ENCODE measurements at regions not wholly inside any gene's neighbourhood (a gene's known extent, or its start where the extent isn't known, plus 50 kb on each side); places are given as distances from the start of the nearest gene placed in this dataset.

- Histone ChIP-seq H3K27ac (ENCODE audit: extremely low read depth, low read depth, low read length) (no peak overlapping the region), H3K4me3 (ENCODE audit: low read depth, low read length) (no peak overlapping the region), H3K9me3 (ENCODE audit: control insufficient read depth, insufficient read depth, low read depth, low read length) (peaks cover 3% of the 10 kb centered on the region; the same call in 1 of the 2 replicates), H3K4me1 (ENCODE audit: control insufficient read depth, insufficient read depth, low read length) (peaks cover 5% of the 10 kb centered on the region; the same call in 1 of the 2 replicates), H3K36me3 (ENCODE audit: control insufficient read depth in 2 of 2, insufficient read depth in 1 of 2, low read length in 2 of 2) (no peaks in the 10 kb centered on the region)
- ChIA-PET POLR2A (no interaction called here), CTCF (no interaction called here)
- TF ChIP-seq SETDB1 (IDR thresholded peaks at IDR 0.05; ENCODE audit: insufficient read length, low read length): no peak
- TF ChIP-seq RBAK (tag by site-specific recombination; IDR thresholded peaks at IDR 0.05): no peak
- no peak for TF ChIP-seq ZNF280C (tag by site-specific recombination; IDR thresholded peaks at IDR 0.05)
- TF ChIP-seq ZNF561 (tag by site-specific recombination; IDR thresholded peaks at IDR 0.05; ENCODE audit: borderline replicate concordance): no peak
- TF ChIP-seq ZNF501 (tag by site-specific recombination; IDR thresholded peaks at IDR 0.05): no peak
- TF ChIP-seq ZNF391 (tag by site-specific recombination; IDR thresholded peaks at IDR 0.05; ENCODE audit: borderline replicate concordance, low read depth): no peak
- TF ChIP-seq GLI2 (tag by site-specific recombination; IDR thresholded peaks at IDR 0.05; ENCODE audit: borderline replicate concordance, low read depth): no peak
- no peak for TF ChIP-seq EGR2 (tag by site-specific recombination; IDR thresholded peaks at IDR 0.05; ENCODE audit: low read depth)
- no peak for TF ChIP-seq ZNF174 (tag by site-specific recombination; IDR thresholded peaks at IDR 0.05)
- no peak for TF ChIP-seq ZNF398 (tag by site-specific recombination; IDR thresholded peaks at IDR 0.05)
- no peak for TF ChIP-seq BCL11B (tag by site-specific recombination; IDR thresholded peaks at IDR 0.05; ENCODE audit: low read depth)
- no peak for TF ChIP-seq ZNF26 (tag by site-specific recombination; IDR thresholded peaks at IDR 0.05)
- no peak for TF ChIP-seq ZBTB44 (tag by site-specific recombination; IDR thresholded peaks at IDR 0.05)
- TF ChIP-seq ZNF16 (tag by site-specific recombination; IDR thresholded peaks at IDR 0.05; ENCODE audit: low read depth): no peak
- no peak for TF ChIP-seq SCRT1 (tag by site-specific recombination; IDR thresholded peaks at IDR 0.05; ENCODE audit: borderline replicate concordance)
- no peak for TF ChIP-seq SP7 (tag by site-specific recombination; IDR thresholded peaks at IDR 0.05)
Measured at GRCh38 chr10:4440260-4440659, 385.7 kb upstream of the AKR1E2 start.

- no peaks in the 10 kb centered on the region for H3K9me3 ChIP-seq (ENCODE audit: control insufficient read depth, insufficient read depth, low read depth, low read length)
- TF ChIP-seq ZNF558 (tag by site-specific recombination; IDR thresholded peaks at IDR 0.05) (no peak), ZNF2 (tag by site-specific recombination; IDR thresholded peaks at IDR 0.05) (no peak), ZNF529 (tag by site-specific recombination; IDR thresholded peaks at IDR 0.05; ENCODE audit: insufficient replicate concordance) (no peak), ZBTB49 (tag by site-specific recombination; IDR thresholded peaks at IDR 0.05; ENCODE audit: low read depth) (no peak), ZSCAN5A (tag by site-specific recombination; IDR thresholded peaks at IDR 0.05) (no peak), CTCF (tag by site-specific recombination; IDR thresholded peaks at IDR 0.05) (no peak)
- H3K4me1 ChIP-seq (ENCODE audit: control insufficient read depth, insufficient read depth, low read length): peaks cover 5% of the 10 kb centered on the region; the same call in 1 of the 2 replicates
- no peak overlapping the region for H3K27ac ChIP-seq (ENCODE audit: extremely low read depth, low read depth, low read length)
- ChIA-PET CTCF (no interaction called here), POLR2A (no interaction called here)
- no peak overlapping the region for H3K4me3 ChIP-seq (ENCODE audit: low read depth, low read length)
- H3K36me3 ChIP-seq (ENCODE audit: control insufficient read depth in 2 of 2, insufficient read depth in 1 of 2, low read length in 2 of 2): no peaks in the 10 kb centered on the region
Measured at GRCh38 chr10:4437791-4438190, 388.2 kb upstream of the AKR1E2 start.
